Hematopoietic multipotent progenitor cell treated with erythropoietin and hydrocortisone succinate and interleukin-3 and kit ligand, for 4 days (in vitro differentiated cells): ENCODE measurements at regions not wholly inside any gene's neighbourhood (a gene's known extent, or its start where the extent isn't known, plus 50 kb on each side); places are given as distances from the start of the nearest gene placed in this dataset.
"Not testable (repeated sequence)": the region's sequence is repeated elsewhere in the genome, so short reads cannot be mapped to it uniquely, and the experiment has no call there.

Experiments
- DNase-seq: peaks from one replicate; pipeline ENCODE4 v3.0.0-alpha.2; 2015

DNA sequence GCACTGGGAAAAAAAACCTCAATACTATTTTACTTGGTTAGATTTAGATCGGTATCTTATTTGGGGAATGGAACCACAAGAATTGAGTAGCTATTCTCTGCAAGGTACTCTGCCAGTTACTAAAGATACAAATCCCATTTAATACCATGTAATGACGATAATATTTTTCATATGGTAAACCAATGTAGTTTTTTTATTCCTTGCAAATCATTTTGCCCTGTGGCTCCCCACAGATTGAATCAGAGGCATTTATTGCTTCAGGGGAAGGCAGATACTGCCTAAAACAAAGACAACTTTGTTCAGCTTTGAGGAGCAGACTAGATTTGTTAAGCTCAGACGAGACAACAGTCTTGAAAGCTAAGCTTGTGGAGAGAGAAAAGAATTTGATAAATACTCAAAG, 226.7 kb upstream of the RUNX1 start:
- no peak for DNase-seq

DNA sequence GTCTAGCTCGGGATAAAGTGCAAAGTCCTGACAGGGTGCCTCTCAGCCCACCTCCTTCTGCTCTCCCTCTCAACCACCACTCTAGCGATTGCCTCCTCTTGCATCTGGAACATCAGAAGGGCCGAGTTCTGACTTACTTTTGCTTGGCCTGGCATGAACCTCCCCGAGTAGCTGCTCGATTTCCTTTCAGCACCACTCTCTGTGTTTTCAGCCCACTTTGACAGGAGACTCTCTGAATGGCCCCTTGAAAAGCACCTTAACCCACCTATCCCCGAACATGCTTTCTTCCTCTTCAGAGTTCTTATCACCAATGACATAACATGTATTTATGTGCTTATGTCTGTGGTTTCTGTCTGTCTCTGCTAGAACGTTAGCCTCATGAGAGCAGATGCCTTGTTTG, 225.8 kb upstream of the RUNX1 start:
- no peak for DNase-seq

DNA sequence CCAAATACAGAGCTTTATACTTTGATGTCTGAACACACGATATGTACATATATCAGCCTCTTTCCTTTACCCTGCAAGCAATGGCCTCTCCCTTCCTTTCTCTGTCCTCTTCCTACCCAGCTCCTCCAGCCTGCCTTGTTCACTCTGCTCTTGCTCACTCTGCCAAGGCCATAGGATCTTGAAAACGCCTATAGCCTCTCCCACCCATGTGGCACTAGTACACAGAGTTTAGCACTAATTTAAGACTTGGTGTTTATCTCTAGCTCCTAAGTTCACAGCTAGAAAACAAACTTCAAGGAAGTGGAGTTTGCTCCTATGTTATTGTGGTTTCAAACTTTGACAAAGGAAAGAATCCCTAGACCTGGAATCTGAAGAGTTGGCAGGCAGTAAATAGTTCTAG, 225.0 kb upstream of the RUNX1 start:
- no peak for DNase-seq

DNA sequence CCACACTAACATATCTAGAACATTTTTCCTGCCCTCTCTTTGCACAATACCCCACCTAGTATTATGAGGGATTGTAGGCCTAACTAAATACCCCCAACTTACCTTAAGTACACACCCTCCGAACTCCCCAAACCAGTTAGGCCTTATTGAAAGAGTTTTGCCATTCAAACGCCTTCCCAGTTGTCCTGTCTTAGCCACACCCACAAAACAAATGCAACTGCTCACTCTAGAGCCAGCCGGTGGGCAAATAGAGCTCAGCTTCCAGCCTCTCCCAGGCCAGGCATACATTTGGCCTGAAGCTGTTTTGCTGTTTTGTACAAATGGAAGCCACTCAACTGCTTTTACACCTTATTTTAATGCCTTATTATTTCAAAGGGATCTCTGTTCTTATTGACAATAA, 224.2 kb upstream of the RUNX1 start:
- DNase-seq = no peak

DNA sequence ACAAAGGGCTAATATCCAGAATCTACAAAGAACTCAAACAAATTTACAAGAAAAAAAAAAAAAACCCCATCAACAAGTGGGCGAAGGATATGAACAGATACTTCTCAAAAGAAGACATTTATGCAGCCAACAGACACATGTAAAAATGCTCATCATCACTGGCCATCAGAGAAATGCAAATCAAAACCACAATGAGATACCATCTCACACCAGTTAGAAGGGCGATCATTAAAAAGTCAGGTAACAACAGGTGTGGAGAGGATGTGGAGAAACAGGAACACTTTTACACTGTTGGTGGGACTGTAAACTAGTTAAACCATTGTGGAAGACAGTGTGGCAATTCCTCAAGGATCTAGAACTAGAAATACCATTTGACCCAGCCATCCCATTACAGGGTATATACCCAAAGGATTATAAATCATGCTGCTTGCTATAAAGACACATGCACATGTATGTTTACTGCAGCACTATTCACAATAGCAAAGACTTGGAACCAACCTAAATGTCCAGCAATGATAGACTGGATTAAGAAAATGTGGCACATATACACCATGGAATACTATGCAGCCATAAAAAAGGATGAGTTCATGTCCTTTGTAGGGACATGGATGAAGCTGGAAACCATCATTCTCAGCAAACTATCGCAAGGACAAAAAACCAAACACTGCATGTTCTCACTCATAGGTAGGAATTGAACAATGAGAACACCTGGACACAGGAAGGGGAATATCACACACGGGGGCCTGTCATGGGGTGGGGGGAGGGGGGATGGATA, 222.4 kb upstream of the RUNX1 start:
- DNase-seq = not testable (repeated sequence)

DNA sequence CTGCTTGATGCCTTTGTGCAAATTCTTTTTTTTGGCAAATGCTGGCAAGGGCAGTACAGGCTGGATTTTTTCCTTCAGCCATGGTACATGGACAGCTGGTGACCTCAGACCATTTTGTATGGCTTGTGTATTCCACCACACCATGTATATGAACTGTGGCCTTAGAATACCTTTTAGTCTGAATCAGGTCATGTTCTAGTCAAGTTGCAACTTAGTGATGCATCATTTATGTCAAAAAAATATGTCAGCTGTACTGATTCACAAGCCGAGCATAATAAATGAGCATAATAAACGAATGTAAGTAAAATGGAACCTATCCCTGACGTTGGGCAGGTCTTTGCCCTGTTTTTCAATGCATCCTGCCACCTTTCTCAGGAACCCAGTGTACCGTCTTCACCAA, 219.7 kb upstream of the RUNX1 start:
- no peak for DNase-seq

DNA sequence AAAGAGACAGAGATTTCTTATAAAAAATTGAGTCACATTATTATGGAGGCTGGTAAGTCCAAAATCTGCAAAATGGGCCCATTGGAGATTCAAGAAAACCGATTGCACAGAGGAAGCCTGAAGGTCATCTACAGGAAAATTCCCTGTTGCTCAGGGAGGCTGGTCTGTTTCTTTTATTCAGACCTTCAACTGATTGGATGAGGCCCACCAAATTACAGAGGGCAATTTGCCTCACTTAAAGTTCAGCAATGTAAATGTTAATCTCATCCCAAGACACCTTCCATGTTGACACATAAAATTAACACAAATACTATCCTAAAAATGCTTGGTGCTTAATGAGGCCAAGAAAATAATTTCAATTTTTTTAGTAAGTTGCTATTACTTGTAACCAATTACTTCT, 219.2 kb upstream of the RUNX1 start:
- no peak for DNase-seq

DNA sequence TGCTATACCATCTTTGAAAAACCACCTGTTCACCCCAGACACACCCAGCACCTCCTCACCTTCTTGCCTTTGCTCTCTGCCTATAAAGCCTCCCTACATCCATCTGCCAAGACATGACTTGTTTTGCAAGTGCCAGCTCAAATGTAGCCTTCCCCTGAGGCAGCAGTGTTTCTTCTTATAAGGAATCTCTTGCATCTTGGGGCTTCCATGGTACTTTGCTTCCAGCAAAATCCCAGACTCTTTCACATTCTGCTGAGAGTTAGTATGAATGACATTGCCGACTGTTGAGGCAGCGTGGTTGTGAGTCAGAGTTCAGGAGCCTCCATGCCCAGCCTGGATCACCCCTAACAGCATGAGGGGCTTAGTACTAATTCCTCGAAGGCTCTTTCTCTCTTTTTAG, 217.4 kb upstream of the RUNX1 start:
- DNase-seq = no peak

DNA sequence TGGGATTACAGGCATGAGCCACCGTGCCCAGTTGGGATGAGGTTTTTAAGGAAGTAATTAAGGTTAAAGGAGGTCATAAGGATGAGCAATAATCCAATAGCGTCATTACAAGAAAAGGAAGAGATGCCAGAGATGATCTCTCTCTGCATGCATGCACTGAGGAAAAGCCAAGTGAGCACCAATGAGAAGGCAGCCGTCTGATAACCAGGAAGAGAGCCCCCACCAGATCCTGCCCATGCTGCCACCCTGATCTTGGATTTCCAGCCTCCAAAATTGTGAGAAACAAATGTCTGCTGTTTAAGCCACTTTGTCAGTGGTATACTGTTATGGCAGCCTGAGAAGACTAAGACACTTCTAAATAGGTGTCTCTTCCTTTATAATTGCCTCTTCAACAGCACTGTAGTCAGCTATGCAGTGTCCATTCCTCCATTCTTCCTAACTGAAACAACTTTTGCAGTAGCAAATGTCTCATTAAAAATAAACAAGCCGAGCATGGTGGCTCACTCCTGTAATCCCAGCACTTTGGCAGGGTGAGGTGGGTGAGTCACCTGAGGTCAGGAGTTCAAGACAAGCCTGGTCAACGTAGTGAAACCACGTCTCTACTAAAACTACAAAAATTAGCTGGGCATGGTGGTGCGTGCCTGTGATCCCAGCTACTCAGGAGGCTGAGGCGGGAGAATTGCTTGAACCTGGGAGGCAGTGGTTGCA, 216.2 kb upstream of the RUNX1 start:
- no peak for DNase-seq

DNA sequence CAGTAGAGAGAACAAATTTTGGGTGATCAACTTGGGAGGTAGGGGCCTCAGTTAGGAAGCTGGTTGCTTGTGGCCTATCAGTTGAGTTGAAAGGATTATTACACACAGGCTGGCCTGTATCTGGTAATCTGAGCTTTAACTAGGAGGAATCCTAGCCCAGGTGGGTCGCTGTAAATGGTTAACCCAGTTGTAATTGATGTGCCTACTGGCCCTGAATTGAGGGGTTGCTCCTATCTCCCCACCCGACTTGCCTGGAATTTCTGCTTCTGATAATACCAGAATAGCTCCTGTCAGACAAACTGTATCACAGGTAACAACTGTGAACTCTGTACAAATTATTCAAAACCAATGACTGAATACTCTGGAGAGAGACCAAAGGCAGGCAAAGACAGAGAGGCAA, 210.4 kb upstream of the RUNX1 start:
- no peak for DNase-seq

DNA sequence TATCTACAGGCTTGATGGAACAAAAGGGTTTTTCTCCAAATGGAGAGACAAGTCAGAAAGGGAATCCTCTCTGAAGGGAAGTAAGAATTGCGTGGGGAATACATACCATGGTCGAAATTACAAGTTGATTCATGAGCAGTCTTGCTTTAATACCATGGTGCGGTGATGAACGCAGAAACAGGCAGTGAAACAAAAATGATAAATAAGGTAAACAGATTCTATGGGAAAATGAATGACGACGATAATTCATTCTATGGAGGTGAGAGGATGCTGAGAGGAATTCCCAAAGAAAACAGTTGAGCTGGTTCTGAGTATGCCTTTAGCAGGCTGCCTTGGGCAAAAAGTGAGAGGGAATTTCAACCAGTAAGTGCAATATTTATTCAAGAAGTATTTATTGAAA, 209.4 kb upstream of the RUNX1 start:
- no peak for DNase-seq

DNA sequence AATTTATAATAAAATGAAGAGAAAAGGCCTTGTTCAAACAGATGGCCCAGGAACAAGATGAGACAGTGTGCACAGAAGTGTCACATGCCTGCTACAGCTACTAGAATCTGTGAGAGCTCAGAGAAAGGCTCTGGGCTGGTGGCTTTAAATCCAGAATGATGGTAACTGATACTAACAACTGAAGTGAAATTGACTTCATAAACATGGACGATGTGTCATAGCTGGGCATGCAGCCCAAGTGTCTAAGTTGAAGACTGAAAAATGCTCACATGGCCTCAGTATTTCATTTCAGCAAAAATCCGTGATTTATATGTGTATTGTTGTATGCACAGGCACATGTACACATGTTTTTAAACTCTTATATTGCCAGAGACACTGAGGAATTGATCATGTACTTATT, 208.3 kb upstream of the RUNX1 start:
- no peak for DNase-seq

DNA sequence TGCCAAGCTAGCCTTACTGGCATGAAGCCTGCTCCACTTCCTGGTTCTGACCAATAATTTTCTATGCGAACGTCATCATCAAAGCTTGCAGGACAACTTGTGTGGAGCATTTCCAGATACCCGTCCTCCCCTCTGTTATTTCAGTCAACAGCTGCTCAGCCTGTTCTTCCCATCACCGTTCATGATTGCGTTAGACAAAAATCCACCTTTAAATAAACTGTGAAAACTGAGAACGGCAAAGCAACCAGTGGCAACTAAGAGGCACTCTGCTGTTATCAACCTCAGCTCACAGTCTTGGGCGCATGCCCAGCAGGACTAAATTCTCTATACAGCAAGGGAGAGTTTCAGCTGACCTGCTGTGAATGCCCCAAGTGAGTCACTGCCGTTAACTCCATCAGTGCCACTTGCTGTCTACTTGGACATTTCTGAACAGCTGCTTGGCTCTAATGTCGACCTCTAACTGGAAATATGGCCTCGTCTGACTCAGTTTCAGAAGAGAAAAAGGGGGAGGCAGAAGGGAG, 207.4 kb upstream of the RUNX1 start:
- no peak for DNase-seq

DNA sequence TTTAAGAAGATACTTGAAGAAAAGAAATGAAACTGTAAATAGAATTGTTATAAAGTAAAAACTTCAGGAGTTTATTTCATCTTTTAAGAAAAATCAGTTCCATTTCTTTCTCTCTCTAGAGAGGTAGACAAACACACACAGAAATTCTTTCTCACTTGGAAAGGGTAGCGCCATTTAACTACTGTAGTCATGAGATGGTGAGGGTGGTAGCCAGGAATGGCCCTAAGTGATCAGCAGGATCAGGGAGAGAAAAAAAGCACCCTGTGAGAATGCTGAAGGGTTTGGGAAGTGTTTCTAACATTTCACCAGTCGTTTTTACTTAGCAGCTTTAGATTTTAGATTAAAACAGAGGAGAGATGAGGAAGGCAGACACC, 205.7 kb upstream of the RUNX1 start:
- DNase-seq = no peak

DNA sequence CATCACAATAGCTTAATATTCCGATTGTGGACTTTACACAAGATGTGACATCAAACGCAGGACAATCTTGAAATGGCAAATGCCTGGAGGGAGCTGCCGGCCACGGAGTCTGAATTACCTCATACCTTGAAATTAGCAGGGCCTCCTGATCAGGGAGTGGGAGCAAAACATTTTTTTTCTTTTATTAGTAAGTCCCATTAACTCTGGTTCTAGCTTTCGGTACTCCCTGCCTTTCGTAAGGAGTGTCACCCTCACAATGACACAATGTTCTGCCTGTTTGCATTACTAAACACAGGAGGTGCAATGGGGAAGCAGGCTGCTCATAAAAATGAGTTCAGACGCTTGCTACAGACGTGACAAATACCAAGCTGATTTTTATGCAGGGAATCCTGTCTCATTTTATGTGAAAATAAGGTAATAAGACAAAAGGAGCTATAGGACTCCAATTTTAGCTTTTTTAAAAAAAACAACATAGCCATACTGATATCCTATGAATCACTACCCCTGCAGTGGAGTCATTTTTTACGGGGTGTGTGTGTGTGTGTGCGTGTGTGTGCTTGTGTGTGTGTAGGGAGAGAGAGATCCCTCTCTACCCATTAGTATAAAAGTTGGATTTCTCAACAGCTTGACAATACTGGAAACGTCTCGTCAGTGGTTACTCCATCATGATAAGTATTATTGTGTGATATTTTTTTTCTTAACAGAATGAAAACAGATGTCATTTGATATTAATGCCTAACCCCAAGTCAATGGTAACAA, 205.1 kb upstream of the RUNX1 start:
- no peak for DNase-seq

DNA sequence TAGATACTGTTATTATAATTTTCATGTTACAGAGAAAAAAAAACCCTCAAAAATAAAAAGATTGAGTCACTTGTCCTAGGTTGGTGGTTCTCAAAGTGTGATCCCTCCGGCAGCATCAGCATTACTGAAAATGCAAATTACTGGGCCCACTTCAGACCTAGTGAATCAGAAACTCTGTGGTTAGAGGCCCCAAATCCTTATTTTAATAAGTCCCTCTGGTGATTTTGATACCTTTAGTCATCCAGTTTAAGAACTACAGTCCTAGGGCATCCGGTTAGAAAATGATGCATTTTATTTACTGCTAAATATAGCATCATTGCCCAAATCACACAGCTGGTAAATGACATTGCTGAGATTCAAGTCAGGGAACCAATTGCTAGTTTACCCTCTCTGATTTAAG, 203.7 kb upstream of the RUNX1 start:
- DNase-seq = no peak

DNA sequence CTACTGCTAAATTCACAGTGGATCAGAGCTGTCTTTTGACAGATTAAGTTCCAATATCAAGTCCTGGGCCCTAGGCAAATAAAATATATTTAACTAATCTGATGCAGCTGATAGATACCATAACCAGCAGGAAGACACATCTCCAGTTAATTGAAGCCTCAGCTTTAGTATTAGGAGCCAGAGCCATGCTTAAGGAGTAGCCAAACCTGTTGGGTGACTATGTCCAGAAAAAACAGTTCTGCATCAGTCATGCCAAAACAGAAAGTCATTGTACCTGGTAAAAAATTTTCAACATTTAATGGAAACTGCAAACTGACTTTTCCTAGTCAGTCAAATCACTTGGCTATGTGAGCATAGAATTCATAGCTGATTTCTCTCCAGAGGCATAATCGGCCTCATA, 200.5 kb upstream of the RUNX1 start:
- DNase-seq = no peak

DNA sequence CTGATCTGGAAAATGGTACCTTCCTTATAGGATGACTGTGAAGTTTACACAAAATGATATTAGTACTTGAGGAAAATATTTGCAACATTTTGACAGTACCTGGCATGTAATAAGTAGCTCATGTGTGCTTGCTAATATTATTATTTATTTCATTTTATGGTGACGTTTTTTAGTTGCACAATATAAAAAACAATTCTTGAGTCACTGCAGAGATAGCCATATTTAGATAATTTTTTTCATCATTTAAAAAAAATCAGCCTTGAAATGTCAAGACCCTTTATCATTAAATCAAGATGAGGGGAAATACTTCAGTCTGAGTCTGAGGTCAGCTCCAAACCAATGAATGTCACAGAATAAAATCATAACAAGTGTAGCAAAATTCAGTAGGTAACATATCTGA, 196.8 kb upstream of the RUNX1 start:
- no peak for DNase-seq

DNA sequence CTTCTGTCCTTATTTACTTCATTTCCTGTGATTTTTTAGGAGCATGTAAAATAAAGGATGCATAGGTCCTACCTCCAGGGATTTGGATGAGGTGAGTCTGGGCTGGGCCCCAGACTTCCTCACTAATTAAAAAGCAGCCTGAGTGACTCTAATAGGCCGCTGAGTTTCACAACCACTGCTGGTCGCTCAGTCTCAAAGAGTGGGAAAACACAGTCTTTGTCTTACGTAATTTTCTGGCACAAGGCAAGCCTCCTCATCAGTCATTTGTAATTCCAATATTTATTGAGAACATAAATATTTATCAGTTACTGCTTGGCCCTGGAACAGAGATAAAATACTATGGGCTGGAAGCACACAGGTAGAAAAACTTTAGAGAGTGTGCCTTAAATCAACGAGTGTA, 195.4 kb upstream of the RUNX1 start:
- DNase-seq = no peak

DNA sequence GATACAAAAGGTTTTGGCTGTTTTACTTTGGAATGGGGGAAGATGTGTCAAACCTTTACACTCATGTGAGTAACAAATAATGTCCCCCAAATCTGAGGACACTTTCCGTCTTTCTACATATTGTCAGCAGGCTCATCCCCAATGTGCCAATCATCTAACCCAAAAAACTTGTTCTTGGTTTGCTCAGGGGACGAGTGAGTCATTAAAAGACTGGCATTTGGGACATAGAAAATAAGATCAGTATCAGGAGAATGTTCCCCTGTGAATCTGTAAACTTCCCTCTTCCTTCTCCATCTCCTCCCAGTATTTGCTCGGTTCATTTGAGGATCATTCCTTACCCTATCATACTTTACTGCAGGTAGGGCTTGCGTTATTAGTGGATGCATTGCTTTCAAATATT, 194.1 kb upstream of the RUNX1 start:
- no peak for DNase-seq

DNA sequence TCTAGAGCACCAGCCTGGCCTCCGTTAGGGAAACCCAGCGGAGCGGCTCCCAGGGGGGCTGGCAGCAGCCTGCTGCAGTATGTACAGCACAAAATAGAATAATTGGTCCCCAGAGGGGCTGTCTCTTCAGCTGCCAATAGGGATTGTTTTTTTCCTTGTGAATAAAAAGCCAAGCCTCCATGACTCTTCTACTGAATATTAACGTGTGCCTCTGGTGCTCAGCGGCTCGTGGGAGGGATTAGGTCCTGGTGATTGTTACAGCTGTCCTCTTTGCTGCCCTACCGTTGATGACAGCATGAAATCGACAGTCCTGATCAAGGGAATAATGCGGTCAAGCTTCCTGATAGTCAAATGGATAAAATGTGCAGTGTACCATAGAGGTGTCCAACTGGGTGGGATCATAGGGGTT, 190.7 kb upstream of the RUNX1 start:
- no peak for DNase-seq

DNA sequence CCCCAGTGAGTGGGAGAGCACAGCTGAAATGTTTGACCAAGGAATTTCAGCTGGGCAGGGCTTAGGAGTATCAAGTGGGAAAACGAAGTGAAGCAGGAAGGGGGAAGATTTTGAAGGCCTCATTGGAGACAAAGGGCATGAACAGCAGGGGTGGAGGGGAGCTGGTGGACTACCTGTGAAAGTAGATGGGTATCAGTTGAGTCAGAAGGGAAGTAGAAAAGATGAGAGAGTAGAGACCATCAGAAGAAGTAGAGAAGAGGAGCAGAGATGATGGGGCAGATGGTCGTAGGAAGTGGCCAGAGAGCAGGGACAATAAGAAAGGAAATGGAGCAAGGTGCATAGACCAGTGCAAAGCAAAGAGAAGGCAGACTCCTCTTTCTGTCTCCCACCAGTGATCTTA, 189.0 kb upstream of the RUNX1 start:
- no peak for DNase-seq

DNA sequence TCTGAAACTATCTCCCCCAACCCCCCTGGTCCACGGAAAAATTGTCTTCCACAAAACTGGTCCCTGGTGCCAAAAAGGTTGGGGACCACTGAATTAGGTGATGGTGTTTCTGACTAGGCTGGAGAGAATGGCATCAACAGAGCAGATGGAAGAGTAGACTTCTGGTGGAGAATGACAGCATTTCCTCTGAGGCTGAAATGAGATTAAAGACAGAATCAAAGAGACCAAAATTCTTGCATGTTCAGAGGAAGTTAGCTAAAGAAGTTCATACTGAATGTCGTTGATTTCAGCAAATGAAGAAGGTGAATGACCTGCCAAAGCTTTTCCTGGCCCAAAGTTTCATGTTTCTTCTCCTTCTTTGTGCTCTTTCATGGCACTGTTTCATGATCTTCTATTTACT, 188.2 kb upstream of the RUNX1 start:
- no peak for DNase-seq

DNA sequence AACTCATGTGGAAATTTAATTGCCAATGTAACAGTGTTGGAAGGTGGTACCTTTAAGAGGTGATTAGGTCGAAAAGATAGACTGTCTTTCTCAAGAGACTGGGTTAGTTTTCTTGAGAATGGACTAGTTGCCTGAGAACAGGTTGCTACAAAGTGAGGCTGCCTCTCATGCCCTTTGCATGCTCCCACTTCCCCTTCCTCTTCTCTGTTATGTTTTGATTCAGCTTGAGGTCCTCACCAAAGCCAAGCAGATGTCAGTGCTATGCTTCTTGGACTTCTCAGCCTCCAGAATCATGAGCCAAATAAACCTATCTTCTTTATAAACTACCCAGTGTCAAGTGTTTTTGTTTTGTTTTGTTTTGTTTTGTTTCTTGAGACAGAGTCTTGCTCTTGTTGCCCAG, 187.0 kb upstream of the RUNX1 start:
- DNase-seq = no peak
